ENCODE measurements at regions not wholly inside any gene's neighbourhood (a gene's known extent, or its start where the extent isn't known, plus 50 kb on each side); places are given as distances from the start of the nearest gene placed in this dataset.

- Histone ChIP-seq H3K4me2 (ENCODE audit: low read depth, low read length, poor library complexity, severe bottlenecking) (no peak overlapping the region), H3K4me1 (ENCODE audit: insufficient read depth, low read length, poor library complexity, severe bottlenecking) (no peaks in the 10 kb centered on the region), H3K9ac (ENCODE audit: low read depth, low read length, poor library complexity, severe bottlenecking) (no peak overlapping the region), H3F3A (ENCODE audit: low read depth) (no peaks in the 10 kb centered on the region), H4K20me1 (ENCODE audit: insufficient read depth, low read length, poor library complexity, severe bottlenecking) (no peaks in the 10 kb centered on the region), H3K9me2 (replicated peaks; ENCODE audit: low read depth, low read length) (no peaks in the 10 kb centered on the region), H3K36me3 (ENCODE audit: insufficient read depth, low read length) (no peaks in the 10 kb centered on the region), H2AFZ (ENCODE audit: low read length) (no peak overlapping the region), H3K4me3 (ENCODE audit: low read length, poor library complexity, severe bottlenecking) (no peak overlapping the region), H3K9me3 (ENCODE audit: insufficient read depth, low read depth, low read length) (no peaks in the 10 kb centered on the region), H3K79me2 (ENCODE audit: insufficient read depth, low read length) (no peaks in the 10 kb centered on the region), H3K27me3 (ENCODE audit: insufficient read depth, low read length, poor library complexity, severe bottlenecking) (no peaks in the 10 kb centered on the region)
- TF ChIP-seq EZH2phosphoT487 (IDR thresholded peaks at IDR 0.05; ENCODE audit: borderline replicate concordance) (no peak), CTCF (conservative IDR thresholded peaks at IDR 0.05; ENCODE audit: low read length) (no peak)
These were observed 203.0 kb upstream of the GEMIN8 start for GRCh38 chrX:14232688-14233087.

GRCh38 chrX:14228611-14229010, 198.9 kb upstream of the GEMIN8 start:
- Histone ChIP-seq H3F3A (ENCODE audit: low read depth) (no peaks in the 10 kb centered on the region), H3K4me3 (ENCODE audit: low read length, poor library complexity, severe bottlenecking) (no peak overlapping the region), H3K4me1 (ENCODE audit: insufficient read depth, low read length, poor library complexity, severe bottlenecking) (no peaks in the 10 kb centered on the region), H3K9me2 (replicated peaks; ENCODE audit: low read depth, low read length) (no peaks in the 10 kb centered on the region), H3K27me3 (ENCODE audit: insufficient read depth, low read length, poor library complexity, severe bottlenecking) (no peaks in the 10 kb centered on the region), H3K79me2 (ENCODE audit: insufficient read depth, low read length) (no peaks in the 10 kb centered on the region), H3K4me2 (ENCODE audit: low read depth, low read length, poor library complexity, severe bottlenecking) (no peak overlapping the region), H3K9me3 (ENCODE audit: insufficient read depth, low read depth, low read length) (no peaks in the 10 kb centered on the region), H2AFZ (ENCODE audit: low read length) (no peak overlapping the region), H4K20me1 (ENCODE audit: insufficient read depth, low read length, poor library complexity, severe bottlenecking) (no peaks in the 10 kb centered on the region), H3K9ac (ENCODE audit: low read depth, low read length, poor library complexity, severe bottlenecking) (no peak overlapping the region), H3K36me3 (ENCODE audit: insufficient read depth, low read length) (no peaks in the 10 kb centered on the region)
- TF ChIP-seq CTCF (conservative IDR thresholded peaks at IDR 0.05; ENCODE audit: low read length): no peak
- no peak for TF ChIP-seq EZH2phosphoT487 (IDR thresholded peaks at IDR 0.05; ENCODE audit: borderline replicate concordance)

- Histone ChIP-seq H3K4me2 (ENCODE audit: low read depth, low read length, poor library complexity, severe bottlenecking) (no peak overlapping the region), H3F3A (ENCODE audit: low read depth) (no peaks in the 10 kb centered on the region), H3K27me3 (ENCODE audit: insufficient read depth, low read length, poor library complexity, severe bottlenecking) (no peaks in the 10 kb centered on the region), H2AFZ (ENCODE audit: low read length) (no peak overlapping the region), H3K79me2 (ENCODE audit: insufficient read depth, low read length) (no peaks in the 10 kb centered on the region), H3K4me1 (ENCODE audit: insufficient read depth, low read length, poor library complexity, severe bottlenecking) (no peaks in the 10 kb centered on the region), H3K9me3 (ENCODE audit: insufficient read depth, low read depth, low read length) (no peaks in the 10 kb centered on the region), H3K9me2 (replicated peaks; ENCODE audit: low read depth, low read length) (no peaks in the 10 kb centered on the region), H3K9ac (ENCODE audit: low read depth, low read length, poor library complexity, severe bottlenecking) (no peak overlapping the region), H3K4me3 (ENCODE audit: low read length, poor library complexity, severe bottlenecking) (no peak overlapping the region), H3K36me3 (ENCODE audit: insufficient read depth, low read length) (no peaks in the 10 kb centered on the region), H4K20me1 (ENCODE audit: insufficient read depth, low read length, poor library complexity, severe bottlenecking) (no peaks in the 10 kb centered on the region)
- TF ChIP-seq CTCF (conservative IDR thresholded peaks at IDR 0.05; ENCODE audit: low read length) (no peak), EZH2phosphoT487 (IDR thresholded peaks at IDR 0.05; ENCODE audit: borderline replicate concordance) (no peak)
These were observed 190.8 kb upstream of the GEMIN8 start for GRCh38 chrX:14220386-14220944.

All from Loucy (cell line).